CD4-positive, alpha-beta T cell (primary cell): ENCODE measurements at regions not wholly inside any gene's neighbourhood (a gene's known extent, or its start where the extent isn't known, plus 50 kb on each side); places are given as distances from the start of the nearest gene placed in this dataset.

ENCODE experiments used
- ATAC-seq: fragments of 200-7000 bp; cut with Tn5 transposase; one replicate; pipeline ENCODE4 v1.10.0; 2022; ENCODE audit warnings: mild to moderate bottlenecking; ENCODE audit not compliant: poor library complexity
- CTCF ChIA-PET: fragments of 350-600 bp; sonication (Branson Sonifier 250); formaldehyde crosslinking; loops from one replicate; lab custom pipeline; 2021; ENCODE audit warnings: antibody characterized with exemption, inconsistent platforms; lab: Charles Lee
- POLR2A ChIA-PET: fragments of 350-600 bp; sonication (Branson Sonifier 250); formaldehyde crosslinking; loops from one replicate; lab custom pipeline; 2021; ENCODE audit warnings: antibody characterized with exemption, inconsistent platforms; lab: Charles Lee
- DNase-seq, 14 experiments: peaks; one replicate each; pipeline ENCODE4 v3.0.0-alpha.2; 2013 to 2020; ENCODE audit warnings: mixed read lengths in 2 of 14
- H3K27ac ChIP-seq, 2 donors: one replicate each; pipeline versions ENCODE4 v1.5.1 to v1.7.0; 2013; ENCODE audit warnings: low read length in 2 of 2, low read depth in 1 of 2, mild to moderate bottlenecking in 1 of 2
- H3K27me3 ChIP-seq, 2 experiments: 1 replicate in 1 of 2; 2 replicates in 1 of 2; pipeline versions ENCODE4 v1.6.1 to v1.7.0; 2013; ENCODE audit warnings: low read length in 2 of 2, control low read depth in 1 of 2, mild to moderate bottlenecking in 1 of 2, moderate library complexity in 1 of 2; ENCODE audit not compliant: insufficient read depth in 2 of 2, control insufficient read depth in 1 of 2
- H3K36me3 ChIP-seq: one replicate; pipeline ENCODE4 v1.6.1; 2013; ENCODE audit warnings: low read length, control low read depth; ENCODE audit not compliant: insufficient read depth
- H3K4me1 ChIP-seq: one replicate; pipeline ENCODE4 v1.6.1; 2013; ENCODE audit warnings: low read length, control low read depth; ENCODE audit not compliant: insufficient read depth
- H3K4me3 ChIP-seq: one replicate; pipeline ENCODE4 v1.5.1; 2013; ENCODE audit warnings: mild to moderate bottlenecking, low read length, moderate library complexity
- H3K9me3 ChIP-seq, 2 experiments: 1 replicate in 1 of 2; 2 replicates in 1 of 2; pipeline versions ENCODE4 v1.6.1 to v1.7.0; 2013; ENCODE audit warnings: low read length in 2 of 2, mild to moderate bottlenecking in 2 of 2, control low read depth in 1 of 2, moderate library complexity in 1 of 2; ENCODE audit not compliant: control insufficient read depth in 1 of 2, insufficient read depth in 1 of 2
- H3K27ac Mint-ChIP-seq: one replicate; pipeline ENCODE4 v1.8.0; 2020; ENCODE audit warnings: mixed read lengths
- H3K27me3 Mint-ChIP-seq: one replicate; pipeline ENCODE4 v1.8.0; 2021; ENCODE audit warnings: mixed read lengths
- H3K36me3 Mint-ChIP-seq: one replicate; pipeline ENCODE4 v1.8.0; 2021; ENCODE audit warnings: low read depth, mixed read lengths
- H3K4me1 Mint-ChIP-seq: one replicate; pipeline ENCODE4 v1.8.0; 2021; ENCODE audit warnings: low read depth, mixed read lengths
- H3K4me3 Mint-ChIP-seq: one replicate; pipeline ENCODE4 v1.8.0; 2020; ENCODE audit warnings: mild to moderate bottlenecking, mixed read lengths
- H3K9me3 Mint-ChIP-seq: one replicate; pipeline ENCODE4 v1.8.0; 2020; ENCODE audit warnings: mixed read lengths
- intact Hi-C, 2 experiments: fragments of 100-400 bp; cut with DNase I in 1 of 2; cut with micrococcal nuclease in 1 of 2; formaldehyde crosslinking; loops; one replicate each; pipeline versions ENCODE4 v1.15.1 to v1.9.0; 2023 to 2025; cut with DNase I, micrococcal nuclease
- TF ChIP-seq, protein P1 (sequence below): fragments of 200-600 bp; IDR thresholded peaks from one replicate; pipeline ENCODE4 v1.8.0; 2022; ENCODE audit warnings: antibody characterized with exemption, mild to moderate bottlenecking

DNA sequence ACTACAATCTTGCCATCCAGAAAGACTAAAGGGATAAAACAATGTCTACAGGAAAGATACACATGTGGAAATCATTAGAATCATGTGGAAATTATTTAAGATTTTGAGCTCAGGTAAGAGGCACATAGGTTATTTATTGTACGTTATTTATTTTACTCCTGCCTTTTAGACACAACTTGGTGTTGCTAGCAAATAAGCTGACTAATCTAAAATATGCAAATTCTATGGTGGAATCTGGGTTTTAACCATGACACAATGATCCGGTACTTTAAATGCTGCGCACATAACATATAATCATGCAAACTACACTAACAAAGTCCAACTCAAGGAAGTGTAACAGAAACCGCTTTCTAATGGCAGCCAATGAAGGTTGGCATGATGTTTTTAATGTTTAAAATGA, 112.5 kb downstream of the IFI44 start:
- H3K27me3 ChIP-seq: no peaks in the 10 kb centered on the region
- TF ChIP-seq, protein P1, sequence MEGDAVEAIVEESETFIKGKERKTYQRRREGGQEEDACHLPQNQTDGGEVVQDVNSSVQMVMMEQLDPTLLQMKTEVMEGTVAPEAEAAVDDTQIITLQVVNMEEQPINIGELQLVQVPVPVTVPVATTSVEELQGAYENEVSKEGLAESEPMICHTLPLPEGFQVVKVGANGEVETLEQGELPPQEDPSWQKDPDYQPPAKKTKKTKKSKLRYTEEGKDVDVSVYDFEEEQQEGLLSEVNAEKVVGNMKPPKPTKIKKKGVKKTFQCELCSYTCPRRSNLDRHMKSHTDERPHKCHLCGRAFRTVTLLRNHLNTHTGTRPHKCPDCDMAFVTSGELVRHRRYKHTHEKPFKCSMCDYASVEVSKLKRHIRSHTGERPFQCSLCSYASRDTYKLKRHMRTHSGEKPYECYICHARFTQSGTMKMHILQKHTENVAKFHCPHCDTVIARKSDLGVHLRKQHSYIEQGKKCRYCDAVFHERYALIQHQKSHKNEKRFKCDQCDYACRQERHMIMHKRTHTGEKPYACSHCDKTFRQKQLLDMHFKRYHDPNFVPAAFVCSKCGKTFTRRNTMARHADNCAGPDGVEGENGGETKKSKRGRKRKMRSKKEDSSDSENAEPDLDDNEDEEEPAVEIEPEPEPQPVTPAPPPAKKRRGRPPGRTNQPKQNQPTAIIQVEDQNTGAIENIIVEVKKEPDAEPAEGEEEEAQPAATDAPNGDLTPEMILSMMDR: no peak
- no peak for ATAC-seq
- H3K27ac Mint-ChIP-seq: no peak overlapping the region
- CTCF ChIA-PET: no interaction called here
- peaks cover under 1% of the 10 kb centered on the region for H3K9me3 Mint-ChIP-seq
- no peak overlapping the region for H3K4me3 ChIP-seq
- H3K4me1 ChIP-seq: no peaks in the 10 kb centered on the region
- DNase-seq: no peak
- H3K36me3 ChIP-seq: no peaks in the 10 kb centered on the region
- no peaks in the 10 kb centered on the region for H3K4me1 Mint-ChIP-seq
- no peaks in the 10 kb centered on the region for H3K36me3 Mint-ChIP-seq
- H3K9me3 ChIP-seq: no peaks in the 10 kb centered on the region
- no peak overlapping the region for H3K27ac ChIP-seq
- no peaks in the 10 kb centered on the region for H3K27me3 Mint-ChIP-seq
- H3K4me3 Mint-ChIP-seq: no peak overlapping the region
- intact Hi-C loops: no loop called here
- POLR2A ChIA-PET: no interaction called here

DNA sequence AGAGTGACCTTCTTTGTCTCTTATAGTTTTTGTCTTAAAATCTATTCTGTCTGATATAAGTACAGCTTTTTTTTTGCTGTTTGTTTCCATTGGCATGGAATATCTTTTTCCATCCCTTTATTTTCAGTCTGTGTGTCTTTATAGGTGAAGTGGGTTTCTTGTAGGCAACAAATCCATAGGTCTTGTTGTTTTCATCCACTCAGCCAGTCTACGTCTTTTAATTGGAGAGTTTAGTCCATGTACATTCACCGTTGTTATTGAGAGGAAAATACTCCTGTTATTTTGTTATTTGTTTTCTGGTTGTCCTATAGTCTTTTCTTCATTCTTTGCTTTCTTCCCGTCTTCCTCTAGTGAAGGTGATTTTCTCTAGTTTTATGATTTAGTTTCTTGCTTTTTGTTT, 115.9 kb downstream of the IFI44 start:
- H3K9me3 Mint-ChIP-seq: no peaks in the 10 kb centered on the region
- H3K4me3 Mint-ChIP-seq: no peak overlapping the region
- intact Hi-C loops: no loop called here
- ChIA-PET CTCF (no interaction called here), POLR2A (no interaction called here)
- H3K4me1 Mint-ChIP-seq: no peaks in the 10 kb centered on the region
- Histone ChIP-seq H3K4me1 (no peaks in the 10 kb centered on the region), H3K4me3 (no peak overlapping the region), H3K27ac (no peak overlapping the region), H3K36me3 (no peaks in the 10 kb centered on the region), H3K27me3 (no peaks in the 10 kb centered on the region), H3K9me3 (no peaks in the 10 kb centered on the region)
- DNase-seq (no peak), ATAC-seq (no peak)
- TF ChIP-seq, protein P1: no peak
- H3K27ac Mint-ChIP-seq: no peak overlapping the region
- H3K36me3 Mint-ChIP-seq: no peaks in the 10 kb centered on the region
- H3K27me3 Mint-ChIP-seq: no peaks in the 10 kb centered on the region

DNA sequence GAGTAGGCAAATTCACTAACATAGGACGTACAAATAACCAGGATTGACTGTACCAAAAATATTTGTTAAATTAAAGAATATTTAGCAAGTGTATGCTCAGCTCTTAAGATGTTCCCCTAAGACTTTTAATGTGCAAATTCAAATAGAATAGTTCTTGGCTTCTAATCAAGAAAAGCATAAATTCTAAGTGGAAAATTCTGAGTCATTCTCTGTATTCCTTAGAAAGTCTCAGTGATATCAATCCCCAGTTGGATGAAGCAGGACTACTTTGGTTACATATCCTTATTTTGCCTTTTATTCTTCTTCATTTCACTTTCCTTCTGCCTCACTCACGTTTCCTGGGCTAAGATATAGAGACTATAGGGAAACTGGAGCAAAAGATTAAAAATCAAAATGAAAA, 130.2 kb downstream of the IFI44 start:
- H3K27ac ChIP-seq: no peak overlapping the region
- DNase-seq: no peak
- TF ChIP-seq, protein P1: no peak
- Mint-ChIP-seq H3K4me1 (no peaks in the 10 kb centered on the region), H3K36me3 (no peaks in the 10 kb centered on the region), H3K9me3 (peaks cover 2% of the 10 kb centered on the region), H3K27me3 (peaks cover 3% of the 10 kb centered on the region), H3K27ac (no peak overlapping the region), H3K4me3 (no peak overlapping the region)
- H3K27me3 ChIP-seq: no peaks in the 10 kb centered on the region
- ATAC-seq: no peak
- ChIA-PET CTCF (no interaction called here), POLR2A (no interaction called here)
- no peak overlapping the region for H3K4me3 ChIP-seq
- no peaks in the 10 kb centered on the region for H3K9me3 ChIP-seq
- no peaks in the 10 kb centered on the region for H3K4me1 ChIP-seq
- intact Hi-C loops: no loop called here
- H3K36me3 ChIP-seq: no peaks in the 10 kb centered on the region
